ENCODE measurements at regions not wholly inside any gene's neighbourhood (a gene's known extent, or its start where the extent isn't known, plus 50 kb on each side); places are given as distances from the start of the nearest gene placed in this dataset.
"Not testable (repeated sequence)": the region's sequence is repeated elsewhere in the genome, so short reads cannot be mapped to it uniquely, and the experiment has no call there.

- H3K4me1 ChIP-seq (ENCODE audit: control insufficient read depth in 1 of 2, insufficient read depth in 2 of 2, low read length in 2 of 2), result no peaks in the 10 kb centered on the region
- no peak overlapping the region for H4K12ac ChIP-seq (ENCODE audit: low read depth, low read length)
- no peaks in the 10 kb centered on the region for H3K27me3 ChIP-seq (ENCODE audit: insufficient read depth, low read length)
- H3K9ac ChIP-seq (ENCODE audit: low read length), result no peak overlapping the region
- H3K9me3 ChIP-seq (ENCODE audit: insufficient read depth, low read depth, low read length), result no peaks in the 10 kb centered on the region
- no peaks in the 10 kb centered on the region for H3K36me3 ChIP-seq (ENCODE audit: control insufficient read depth in 1 of 2, insufficient read depth in 2 of 2, low read length in 2 of 2)
- no peak overlapping the region for H3K14ac ChIP-seq (ENCODE audit: low read length)
- H2AK5ac ChIP-seq (ENCODE audit: low read length), result no peak overlapping the region
- H3K4me2 ChIP-seq (ENCODE audit: low read length), result no peak overlapping the region
- no peak overlapping the region for H2BK120ac ChIP-seq (ENCODE audit: insufficient read depth, low read length, poor library complexity)
- H3K4ac ChIP-seq (ENCODE audit: low read depth, low read length), result no peak overlapping the region
- peak in 1 of 2 donors; percentile 2 for DNase-seq
- no peak overlapping the region for H2AFZ ChIP-seq (ENCODE audit: insufficient read depth, low read length, poor library complexity)
- H3K18ac ChIP-seq (ENCODE audit: low read length), result no peak overlapping the region
- WGBS (ENCODE audit: extremely low coverage, insufficient coverage, insufficient read length), result no CpG with 5 or more reads among the region's 5 CpGs
- H3K23ac ChIP-seq (ENCODE audit: low read length), result no peak overlapping the region
- no peak overlapping the region for H4K8ac ChIP-seq (ENCODE audit: low read depth, low read length)
- no peak overlapping the region for H3K27ac ChIP-seq (ENCODE audit: low read depth, low read length)
- no peak overlapping the region for H2BK12ac ChIP-seq (ENCODE audit: low read length)
- H2BK5ac ChIP-seq (ENCODE audit: low read depth, low read length, poor library complexity), result no peak overlapping the region
- no peak overlapping the region for H3K4me3 ChIP-seq (ENCODE audit: low read depth, low read length)
- no peak overlapping the region for H4K91ac ChIP-seq (ENCODE audit: low read depth, low read length)
- H3K79me2 ChIP-seq (ENCODE audit: control insufficient read depth, insufficient read depth, low read length, poor library complexity), result no peaks in the 10 kb centered on the region
- H3K79me1 ChIP-seq (ENCODE audit: low read length), result no peaks in the 10 kb centered on the region
Observed at GRCh38 chr1:221045842-221046831, 166.9 kb downstream of the HLX start.

GRCh38 chr1:221051391-221051790 lies 172.1 kb downstream of the HLX start:
- H3K79me2 ChIP-seq (ENCODE audit: control insufficient read depth, insufficient read depth, low read length, poor library complexity); H3K79me1 ChIP-seq (ENCODE audit: low read length); H3K4me3 ChIP-seq (ENCODE audit: low read depth, low read length); H3K9ac ChIP-seq (ENCODE audit: low read length); H4K12ac ChIP-seq (ENCODE audit: low read depth, low read length); DNase-seq; H3K4ac ChIP-seq (ENCODE audit: low read depth, low read length); H3K18ac ChIP-seq (ENCODE audit: low read length); H3K27ac ChIP-seq (ENCODE audit: low read depth, low read length); H4K8ac ChIP-seq (ENCODE audit: low read depth, low read length); H2AK5ac ChIP-seq (ENCODE audit: low read length); H3K4me1 ChIP-seq (ENCODE audit: control insufficient read depth in 1 of 2, insufficient read depth in 2 of 2, low read length in 2 of 2); H3K14ac ChIP-seq (ENCODE audit: low read length); H3K27me3 ChIP-seq (ENCODE audit: insufficient read depth, low read length); H2BK5ac ChIP-seq (ENCODE audit: low read depth, low read length, poor library complexity); H2BK120ac ChIP-seq (ENCODE audit: insufficient read depth, low read length, poor library complexity); H4K91ac ChIP-seq (ENCODE audit: low read depth, low read length); H3K9me3 ChIP-seq (ENCODE audit: insufficient read depth, low read depth, low read length); H3K23ac ChIP-seq (ENCODE audit: low read length); H3K4me2 ChIP-seq (ENCODE audit: low read length); H2AFZ ChIP-seq (ENCODE audit: insufficient read depth, low read length, poor library complexity); H3K36me3 ChIP-seq (ENCODE audit: control insufficient read depth in 1 of 2, insufficient read depth in 2 of 2, low read length in 2 of 2); H2BK12ac ChIP-seq (ENCODE audit: low read length): not testable (repeated sequence)
- WGBS (ENCODE audit: extremely low coverage, insufficient coverage, insufficient read length), result no CpG with 5 or more reads among the region's 4 CpGs

- H3K4me1 ChIP-seq (ENCODE audit: control insufficient read depth in 1 of 2, insufficient read depth in 2 of 2, low read length in 2 of 2), result no peaks in the 10 kb centered on the region
- H3K9ac ChIP-seq (ENCODE audit: low read length), result no peak overlapping the region
- no peak overlapping the region for H3K4ac ChIP-seq (ENCODE audit: low read depth, low read length)
- H3K36me3 ChIP-seq (ENCODE audit: control insufficient read depth in 1 of 2, insufficient read depth in 2 of 2, low read length in 2 of 2), result no peaks in the 10 kb centered on the region
- no peak overlapping the region for H2BK12ac ChIP-seq (ENCODE audit: low read length)
- no peak overlapping the region for H4K12ac ChIP-seq (ENCODE audit: low read depth, low read length)
- H3K18ac ChIP-seq (ENCODE audit: low read length), result no peak overlapping the region
- no peak overlapping the region for H3K4me3 ChIP-seq (ENCODE audit: low read depth, low read length)
- no peak overlapping the region for H3K14ac ChIP-seq (ENCODE audit: low read length)
- H2BK120ac ChIP-seq (ENCODE audit: insufficient read depth, low read length, poor library complexity), result no peak overlapping the region
- H4K91ac ChIP-seq (ENCODE audit: low read depth, low read length), result no peak overlapping the region
- no peaks in the 10 kb centered on the region for H3K79me1 ChIP-seq (ENCODE audit: low read length)
- no peak for DNase-seq
- H3K79me2 ChIP-seq (ENCODE audit: control insufficient read depth, insufficient read depth, low read length, poor library complexity), result no peaks in the 10 kb centered on the region
- H3K9me3 ChIP-seq (ENCODE audit: insufficient read depth, low read depth, low read length), result no peaks in the 10 kb centered on the region
- no peak overlapping the region for H3K4me2 ChIP-seq (ENCODE audit: low read length)
- no CpG with 5 or more reads among the region's 4 CpGs for WGBS (ENCODE audit: extremely low coverage, insufficient coverage, insufficient read length)
- H3K27ac ChIP-seq (ENCODE audit: low read depth, low read length), result no peak overlapping the region
- H2AK5ac ChIP-seq (ENCODE audit: low read length), result no peak overlapping the region
- H2AFZ ChIP-seq (ENCODE audit: insufficient read depth, low read length, poor library complexity), result no peak overlapping the region
- no peak overlapping the region for H2BK5ac ChIP-seq (ENCODE audit: low read depth, low read length, poor library complexity)
- no peak overlapping the region for H3K23ac ChIP-seq (ENCODE audit: low read length)
- H3K27me3 ChIP-seq (ENCODE audit: insufficient read depth, low read length), result no peaks in the 10 kb centered on the region
- no peak overlapping the region for H4K8ac ChIP-seq (ENCODE audit: low read depth, low read length)
Observed at GRCh38 chr1:221053889-221054288, 174.6 kb downstream of the HLX start.

- no peak overlapping the region for H3K14ac ChIP-seq (ENCODE audit: low read length)
- no peaks in the 10 kb centered on the region for H3K79me2 ChIP-seq (ENCODE audit: control insufficient read depth, insufficient read depth, low read length, poor library complexity)
- WGBS (ENCODE audit: extremely low coverage, insufficient coverage, insufficient read length), result no CpG with 5 or more reads among the region's 1 CpG
- no peak overlapping the region for H4K91ac ChIP-seq (ENCODE audit: low read depth, low read length)
- H3K36me3 ChIP-seq (ENCODE audit: control insufficient read depth in 1 of 2, insufficient read depth in 2 of 2, low read length in 2 of 2), result no peaks in the 10 kb centered on the region
- H2AK5ac ChIP-seq (ENCODE audit: low read length), result no peak overlapping the region
- no peak overlapping the region for H3K23ac ChIP-seq (ENCODE audit: low read length)
- no peaks in the 10 kb centered on the region for H3K9me3 ChIP-seq (ENCODE audit: insufficient read depth, low read depth, low read length)
- H2AFZ ChIP-seq (ENCODE audit: insufficient read depth, low read length, poor library complexity), result no peak overlapping the region
- no peaks in the 10 kb centered on the region for H3K27me3 ChIP-seq (ENCODE audit: insufficient read depth, low read length)
- H3K18ac ChIP-seq (ENCODE audit: low read length), result no peak overlapping the region
- no peak overlapping the region for H2BK5ac ChIP-seq (ENCODE audit: low read depth, low read length, poor library complexity)
- no peak overlapping the region for H3K4me3 ChIP-seq (ENCODE audit: low read depth, low read length)
- H3K4ac ChIP-seq (ENCODE audit: low read depth, low read length), result no peak overlapping the region
- no peak overlapping the region for H3K4me2 ChIP-seq (ENCODE audit: low read length)
- H2BK12ac ChIP-seq (ENCODE audit: low read length), result no peak overlapping the region
- H2BK120ac ChIP-seq (ENCODE audit: insufficient read depth, low read length, poor library complexity), result no peak overlapping the region
- no peak for DNase-seq
- no peak overlapping the region for H3K27ac ChIP-seq (ENCODE audit: low read depth, low read length)
- no peak overlapping the region for H4K8ac ChIP-seq (ENCODE audit: low read depth, low read length)
- no peak overlapping the region for H4K12ac ChIP-seq (ENCODE audit: low read depth, low read length)
- no peaks in the 10 kb centered on the region for H3K79me1 ChIP-seq (ENCODE audit: low read length)
- H3K4me1 ChIP-seq (ENCODE audit: control insufficient read depth in 1 of 2, insufficient read depth in 2 of 2, low read length in 2 of 2), result no peaks in the 10 kb centered on the region
- H3K9ac ChIP-seq (ENCODE audit: low read length), result no peak overlapping the region
Observed at GRCh38 chr1:221059506-221059905, 180.3 kb downstream of the HLX start.

Data from trophoblast cell (in vitro differentiated cells and primary cell).